ENCODE measurements at regions not wholly inside any gene's neighbourhood (a gene's known extent, or its start where the extent isn't known, plus 50 kb on each side); places are given as distances from the start of the nearest gene placed in this dataset.

GRCh38 chr10:61589547-61590243 lies 73.0 kb upstream of the CABCOCO1 start:
- Histone ChIP-seq H3K27ac (ENCODE audit: low read depth, low read length) (no peak overlapping the region), H3K9me2 (replicated peaks; ENCODE audit: insufficient read depth, low read length) (no peaks in the 10 kb centered on the region), H3K4me2 (ENCODE audit: low read depth, low read length, poor library complexity, severe bottlenecking) (no peak overlapping the region), H3K79me2 (ENCODE audit: insufficient read depth, low read length) (no peaks in the 10 kb centered on the region), H3K9me3 (ENCODE audit: insufficient read depth, low read length) (no peaks in the 10 kb centered on the region), H3K27me3 (ENCODE audit: low read length) (no peaks in the 10 kb centered on the region), H4K20me1 (ENCODE audit: low read depth, low read length) (no peaks in the 10 kb centered on the region), H2AFZ (ENCODE audit: low read depth, low read length, severe bottlenecking) (no peak overlapping the region), H3K9ac (ENCODE audit: low read length) (no peak overlapping the region), H3F3A (ENCODE audit: insufficient read depth) (no peaks in the 10 kb centered on the region), H3K4me3 (ENCODE audit: insufficient read depth, low read length, poor library complexity, severe bottlenecking) (no peak overlapping the region), H3K36me3 (ENCODE audit: low read length) (no peaks in the 10 kb centered on the region)
- TF ChIP-seq EZH2phosphoT487 (conservative IDR thresholded peaks at IDR 0.05; ENCODE audit: low read length) (no peak), CTCF (IDR thresholded peaks at IDR 0.05; ENCODE audit: insufficient read depth, low read length, poor library complexity, severe bottlenecking) (no peak)

- TF ChIP-seq EZH2phosphoT487 (conservative IDR thresholded peaks at IDR 0.05; ENCODE audit: low read length) (no peak), CTCF (IDR thresholded peaks at IDR 0.05; ENCODE audit: insufficient read depth, low read length, poor library complexity, severe bottlenecking) (no peak)
- Histone ChIP-seq H3F3A (ENCODE audit: insufficient read depth) (no peaks in the 10 kb centered on the region), H3K9me2 (replicated peaks; ENCODE audit: insufficient read depth, low read length) (no peaks in the 10 kb centered on the region), H3K36me3 (ENCODE audit: low read length) (no peaks in the 10 kb centered on the region), H2AFZ (ENCODE audit: low read depth, low read length, severe bottlenecking) (no peak overlapping the region), H3K4me2 (ENCODE audit: low read depth, low read length, poor library complexity, severe bottlenecking) (no peak overlapping the region), H4K20me1 (ENCODE audit: low read depth, low read length) (no peaks in the 10 kb centered on the region), H3K27ac (ENCODE audit: low read depth, low read length) (no peak overlapping the region), H3K27me3 (ENCODE audit: low read length) (no peaks in the 10 kb centered on the region), H3K4me3 (ENCODE audit: insufficient read depth, low read length, poor library complexity, severe bottlenecking) (no peak overlapping the region), H3K79me2 (ENCODE audit: insufficient read depth, low read length) (no peaks in the 10 kb centered on the region), H3K9ac (ENCODE audit: low read length) (no peak overlapping the region), H3K9me3 (ENCODE audit: insufficient read depth, low read length) (no peaks in the 10 kb centered on the region)
These were observed 73.9 kb upstream of the CABCOCO1 start for GRCh38 chr10:61588770-61589211.

- H3F3A ChIP-seq (ENCODE audit: insufficient read depth) = no peaks in the 10 kb centered on the region
- no peaks in the 10 kb centered on the region for H3K79me2 ChIP-seq (ENCODE audit: insufficient read depth, low read length)
- no peak overlapping the region for H3K4me3 ChIP-seq (ENCODE audit: insufficient read depth, low read length, poor library complexity, severe bottlenecking)
- no peaks in the 10 kb centered on the region for H3K27me3 ChIP-seq (ENCODE audit: low read length)
- no peak overlapping the region for H3K27ac ChIP-seq (ENCODE audit: low read depth, low read length)
- H3K9me3 ChIP-seq (ENCODE audit: insufficient read depth, low read length) = no peaks in the 10 kb centered on the region
- H3K9me2 ChIP-seq (replicated peaks; ENCODE audit: insufficient read depth, low read length) = no peaks in the 10 kb centered on the region
- H3K9ac ChIP-seq (ENCODE audit: low read length) = no peak overlapping the region
- H3K4me2 ChIP-seq (ENCODE audit: low read depth, low read length, poor library complexity, severe bottlenecking) = no peak overlapping the region
- TF ChIP-seq CTCF (IDR thresholded peaks at IDR 0.05; ENCODE audit: insufficient read depth, low read length, poor library complexity, severe bottlenecking) (no peak), EZH2phosphoT487 (conservative IDR thresholded peaks at IDR 0.05; ENCODE audit: low read length) (no peak)
- H2AFZ ChIP-seq (ENCODE audit: low read depth, low read length, severe bottlenecking) = no peak overlapping the region
- no peaks in the 10 kb centered on the region for H3K36me3 ChIP-seq (ENCODE audit: low read length)
- no peaks in the 10 kb centered on the region for H4K20me1 ChIP-seq (ENCODE audit: low read depth, low read length)
These were observed 75.9 kb upstream of the CABCOCO1 start for GRCh38 chr10:61586829-61587228.

All from SU-DHL-6 (cell line).